ENCODE measurements at regions not wholly inside any gene's neighbourhood (a gene's known extent, or its start where the extent isn't known, plus 50 kb on each side); places are given as distances from the start of the nearest gene placed in this dataset.

DNA sequence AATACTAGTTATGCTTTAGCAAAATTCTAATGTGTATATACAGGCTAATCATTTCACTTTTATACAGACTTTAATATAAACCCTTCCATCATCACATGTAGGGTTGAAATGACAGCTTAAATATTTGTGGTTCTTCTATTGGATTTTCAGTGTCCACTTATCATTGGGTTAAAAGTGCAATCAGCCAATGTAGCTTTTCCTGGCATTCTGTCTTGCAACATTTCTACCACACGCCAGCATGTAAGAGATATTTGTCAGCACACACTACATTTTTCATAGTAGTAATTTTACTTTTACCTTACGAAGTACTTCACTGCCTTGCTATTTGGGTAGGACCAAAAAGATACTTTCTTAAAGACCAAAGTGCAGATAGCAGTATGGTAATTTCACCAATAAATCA lies 252.0 kb downstream of the TBX18 start:
- TF ChIP-seq, protein P1, sequence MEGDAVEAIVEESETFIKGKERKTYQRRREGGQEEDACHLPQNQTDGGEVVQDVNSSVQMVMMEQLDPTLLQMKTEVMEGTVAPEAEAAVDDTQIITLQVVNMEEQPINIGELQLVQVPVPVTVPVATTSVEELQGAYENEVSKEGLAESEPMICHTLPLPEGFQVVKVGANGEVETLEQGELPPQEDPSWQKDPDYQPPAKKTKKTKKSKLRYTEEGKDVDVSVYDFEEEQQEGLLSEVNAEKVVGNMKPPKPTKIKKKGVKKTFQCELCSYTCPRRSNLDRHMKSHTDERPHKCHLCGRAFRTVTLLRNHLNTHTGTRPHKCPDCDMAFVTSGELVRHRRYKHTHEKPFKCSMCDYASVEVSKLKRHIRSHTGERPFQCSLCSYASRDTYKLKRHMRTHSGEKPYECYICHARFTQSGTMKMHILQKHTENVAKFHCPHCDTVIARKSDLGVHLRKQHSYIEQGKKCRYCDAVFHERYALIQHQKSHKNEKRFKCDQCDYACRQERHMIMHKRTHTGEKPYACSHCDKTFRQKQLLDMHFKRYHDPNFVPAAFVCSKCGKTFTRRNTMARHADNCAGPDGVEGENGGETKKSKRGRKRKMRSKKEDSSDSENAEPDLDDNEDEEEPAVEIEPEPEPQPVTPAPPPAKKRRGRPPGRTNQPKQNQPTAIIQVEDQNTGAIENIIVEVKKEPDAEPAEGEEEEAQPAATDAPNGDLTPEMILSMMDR (IDR thresholded peaks at IDR 0.05; ENCODE audit: low read length) = no peak
- TF ChIP-seq EZH2 (IDR thresholded peaks at IDR 0.05; ENCODE audit: borderline replicate concordance, low read length) = no peak
